Transverse colon (tissue), 4 donors: ENCODE measurements at regions not wholly inside any gene's neighbourhood (a gene's known extent, or its start where the extent isn't known, plus 50 kb on each side); places are given as distances from the start of the nearest gene placed in this dataset.

Source experiments
- CTCF ChIP-seq, 5 experiments: fragments of 200-600 bp in 3 of 5; fragments of 450-650 bp in 2 of 5; sonication (generic) in 3 of 5; IDR thresholded peaks; 1 replicate in 2 of 5; 2 replicates in 3 of 5; pipeline ENCODE4 v1.5.1; 2016 to 2017; ENCODE audit warnings: antibody characterized with exemption in 5 of 5, inconsistent platforms in 3 of 5, mild to moderate bottlenecking in 2 of 5, moderate library complexity in 1 of 5
- POLR2A ChIP-seq: fragments of 450-650 bp; IDR thresholded peaks from one replicate; pipeline ENCODE4 v1.6.1; 2016; ENCODE audit warnings: antibody characterized with exemption, mild to moderate bottlenecking, moderate library complexity
- POLR2AphosphoS5 ChIP-seq, 3 donors: sonication (generic); formaldehyde crosslinking; IDR thresholded peaks; one replicate each; pipeline ENCODE4 v1.6.1; 2016; ENCODE audit warnings: antibody characterized with exemption in 3 of 3

- TF ChIP-seq CTCF (IDR thresholded peaks at IDR 0.05) (no peak), POLR2A (no peak), POLR2AphosphoS5 (IDR thresholded peaks at IDR 0.05) (no peak)
These were observed 463.5 kb downstream of the TAFA4 start for GRCh38 chr3:68468695-68469375.
